HEK293 (cell line): ENCODE measurements at regions not wholly inside any gene's neighbourhood (a gene's known extent, or its start where the extent isn't known, plus 50 kb on each side); places are given as distances from the start of the nearest gene placed in this dataset.

Source experiments
- CTCF ChIA-PET: fragments of 350-600 bp; formaldehyde crosslinking; extraction: SDS; loops from one replicate; lab custom pipeline; 2021; ENCODE audit warnings: antibody characterized with exemption; lab: Yijun Ruan, JAX
- POLR2A ChIA-PET: fragments of 300-600 bp; formaldehyde crosslinking; extraction: SDS; loops from one replicate; lab custom pipeline; 2020; ENCODE audit warnings: antibody characterized with exemption, inconsistent platforms; lab: Yijun Ruan, JAX
- H3K27ac ChIP-seq: fragments of 200-500 bp; sonication (Bioruptor generic); 2 replicates; pipeline ENCODE4 v1.5.1; 2014; ENCODE audit warnings: low read depth, low read length, control low read depth, inconsistent platforms; ENCODE audit errors: extremely low read depth
- H3K36me3 ChIP-seq, 2 experiments: fragments of 200-500 bp in 1 of 2; sonication (Bioruptor generic) in 1 of 2; 1 replicate in 1 of 2; 2 replicates in 1 of 2; pipeline ENCODE4 v1.5.1; 2014 to 2017; ENCODE audit warnings: inconsistent platforms in 2 of 2, low read length in 2 of 2; ENCODE audit not compliant: control insufficient read depth in 2 of 2, insufficient read depth in 1 of 2
- H3K4me1 ChIP-seq: fragments of 200-500 bp; sonication (Bioruptor generic); 2 replicates; pipeline ENCODE4 v1.5.1; 2014; ENCODE audit warnings: mild to moderate bottlenecking, low read length, inconsistent platforms; ENCODE audit not compliant: control insufficient read depth, insufficient read depth
- H3K4me3 ChIP-seq: 2 replicates; pipeline ENCODE4 v1.5.1; 2011; ENCODE audit warnings: low read depth, mild to moderate bottlenecking, control low read depth, low read length, moderate library complexity
- H3K9me3 ChIP-seq: fragments of 200-500 bp; sonication (Bioruptor generic); 2 replicates; pipeline ENCODE4 v1.5.1; 2014; ENCODE audit warnings: low read depth, low read length, inconsistent platforms; ENCODE audit not compliant: control insufficient read depth, insufficient read depth
- GLI2 ChIP-seq: fragments of 450-650 bp; formaldehyde crosslinking; IDR thresholded peaks from 2 replicates; pipeline ENCODE4; 2017; ENCODE audit warnings: missing biosample characterization, missing genetic modification characterization, low read depth, borderline replicate concordance
- PRDM1 ChIP-seq: fragments of 450-650 bp; formaldehyde crosslinking; IDR thresholded peaks from 2 replicates; pipeline ENCODE4; 2016; ENCODE audit warnings: missing biosample characterization, missing genetic modification characterization
- PRDM4 ChIP-seq: fragments of 450-650 bp; formaldehyde crosslinking; IDR thresholded peaks from 2 replicates; pipeline ENCODE4 v1.5.1; 2017; ENCODE audit warnings: missing biosample characterization, missing genetic modification characterization
- SALL2 ChIP-seq: fragments of 450-650 bp; formaldehyde crosslinking; IDR thresholded peaks from 2 replicates; pipeline ENCODE4 v1.5.0; 2017; ENCODE audit warnings: missing biosample characterization, mild to moderate bottlenecking, missing genetic modification characterization, borderline replicate concordance
- SETDB1 ChIP-seq: IDR thresholded peaks from one replicate; pipeline ENCODE4 v1.6.1; 2017; ENCODE audit warnings: mild to moderate bottlenecking, low read length, moderate library complexity, mixed read lengths; ENCODE audit not compliant: insufficient read length
- SP7 ChIP-seq: fragments of 450-650 bp; formaldehyde crosslinking; IDR thresholded peaks from 2 replicates; pipeline ENCODE4 v1.5.1; 2016; ENCODE audit warnings: missing biosample characterization, missing genetic modification characterization
- TRIM28 ChIP-seq: IDR thresholded peaks from 2 replicates; pipeline ENCODE4 v1.6.1; 2011; ENCODE audit warnings: low read length, control low read depth, borderline replicate concordance
- ZEB2 ChIP-seq: fragments of 450-650 bp; formaldehyde crosslinking; IDR thresholded peaks from 2 replicates; pipeline ENCODE4 v1.5.1; 2016; ENCODE audit warnings: missing biosample characterization, missing genetic modification characterization
- ZIC2 ChIP-seq: fragments of 450-650 bp; formaldehyde crosslinking; IDR thresholded peaks from 2 replicates; pipeline ENCODE4 v1.5.1; 2016; ENCODE audit warnings: missing biosample characterization, missing genetic modification characterization
- ZNF132 ChIP-seq: fragments of 450-650 bp; formaldehyde crosslinking; IDR thresholded peaks from 2 replicates; pipeline ENCODE4 v1.5.1; 2017; ENCODE audit warnings: missing biosample characterization, missing genetic modification characterization, borderline replicate concordance
- ZNF155 ChIP-seq: fragments of 450-650 bp; formaldehyde crosslinking; IDR thresholded peaks from 2 replicates; pipeline ENCODE4 v1.5.1; 2016; ENCODE audit warnings: missing biosample characterization, missing genetic modification characterization
- ZNF169 ChIP-seq: fragments of 450-650 bp; formaldehyde crosslinking; IDR thresholded peaks from 2 replicates; pipeline ENCODE4 v1.5.1; 2016; ENCODE audit warnings: missing biosample characterization, missing genetic modification characterization
- ZNF2 ChIP-seq: fragments of 450-650 bp; formaldehyde crosslinking; IDR thresholded peaks from 2 replicates; pipeline ENCODE4 v1.5.1; 2016; ENCODE audit warnings: missing biosample characterization, missing genetic modification characterization
- ZNF280D ChIP-seq: fragments of 450-650 bp; formaldehyde crosslinking; IDR thresholded peaks from 2 replicates; pipeline ENCODE4 v1.5.1; 2016; ENCODE audit warnings: missing biosample characterization, missing genetic modification characterization
- ZNF391 ChIP-seq: fragments of 450-650 bp; formaldehyde crosslinking; IDR thresholded peaks from 2 replicates; pipeline ENCODE4 v1.5.1; 2016; ENCODE audit warnings: low read depth, missing biosample characterization, missing genetic modification characterization, borderline replicate concordance
- ZNF398 ChIP-seq: fragments of 450-650 bp; formaldehyde crosslinking; IDR thresholded peaks from 2 replicates; pipeline ENCODE4 v1.5.1; 2017; ENCODE audit warnings: missing biosample characterization, missing genetic modification characterization
- ZNF530 ChIP-seq: fragments of 450-650 bp; formaldehyde crosslinking; IDR thresholded peaks from 2 replicates; pipeline ENCODE4 v1.5.1; 2016; ENCODE audit warnings: low read depth, missing biosample characterization, missing genetic modification characterization
- ZNF544 ChIP-seq: fragments of 450-650 bp; formaldehyde crosslinking; IDR thresholded peaks from 2 replicates; pipeline ENCODE4 v1.5.0; 2017; ENCODE audit warnings: missing biosample characterization, missing genetic modification characterization
- ZNF560 ChIP-seq: fragments of 450-650 bp; formaldehyde crosslinking; IDR thresholded peaks from 2 replicates; pipeline ENCODE4 v1.5.1; 2017; ENCODE audit warnings: missing biosample characterization, missing genetic modification characterization, borderline replicate concordance
- ZNF561 ChIP-seq: fragments of 450-650 bp; IDR thresholded peaks from 2 replicates; pipeline ENCODE4 v1.5.1; 2018; ENCODE audit warnings: missing biosample characterization, missing genetic modification characterization, borderline replicate concordance
- ZNF600 ChIP-seq: fragments of 450-650 bp; formaldehyde crosslinking; IDR thresholded peaks from 2 replicates; pipeline ENCODE4 v1.5.1; 2016; ENCODE audit warnings: missing biosample characterization, missing genetic modification characterization
- ZNF626 ChIP-seq: fragments of 450-650 bp; sonication (Bioruptor Pico); formaldehyde crosslinking; IDR thresholded peaks from 2 replicates; pipeline ENCODE4 v1.5.1; 2018; ENCODE audit warnings: missing biosample characterization, missing genetic modification characterization, inconsistent platforms
- ZNF658 ChIP-seq: fragments of 450-650 bp; formaldehyde crosslinking; IDR thresholded peaks from 2 replicates; pipeline ENCODE4; 2016; ENCODE audit warnings: missing biosample characterization, missing genetic modification characterization
- ZNF785 ChIP-seq: fragments of 450-650 bp; formaldehyde crosslinking; IDR thresholded peaks from 2 replicates; pipeline ENCODE4 v1.5.1; 2016; ENCODE audit warnings: missing biosample characterization, missing genetic modification characterization
- TF ChIP-seq, protein P1 (sequence below): fragments of 450-650 bp; formaldehyde crosslinking; IDR thresholded peaks from 2 replicates; pipeline ENCODE4 v1.5.1; 2016; ENCODE audit warnings: missing biosample characterization, missing genetic modification characterization
- TF ChIP-seq, protein P2 (sequence below): fragments of 450-650 bp; formaldehyde crosslinking; optimal IDR thresholded peaks from 2 replicates; pipeline ENCODE3; 2016; ENCODE audit warnings: missing biosample characterization, mild to moderate bottlenecking, missing genetic modification characterization

DNA sequence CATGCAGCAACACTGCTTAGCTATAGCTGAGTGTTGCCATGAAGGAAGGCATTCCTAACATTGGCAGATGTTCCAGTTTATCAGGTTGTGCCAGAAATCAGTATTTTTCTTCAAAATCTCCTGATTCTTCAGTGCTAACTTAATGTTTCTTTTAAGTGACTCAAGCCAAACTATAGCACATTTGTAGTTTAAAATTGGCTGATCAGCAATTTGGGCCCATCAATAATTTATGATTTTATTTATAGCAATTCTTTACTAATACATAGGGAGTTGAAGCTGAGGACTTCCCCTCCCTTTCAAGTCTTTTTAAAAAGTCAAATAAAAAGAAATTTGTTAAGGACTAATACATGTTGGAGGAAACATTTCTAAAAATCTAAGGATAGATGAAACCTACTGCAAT, 383.8 kb upstream of the KHDRBS2 start:
- no peaks in the 10 kb centered on the region for H3K36me3 ChIP-seq
- TF ChIP-seq ZNF600 (tag by site-specific recombination) (no peak), ZNF560 (tag by site-specific recombination) (no peak), GLI2 (tag by site-specific recombination) (no peak), ZNF132 (tag by site-specific recombination) (no peak), ZNF530 (tag by site-specific recombination) (no peak), PRDM4 (tag by site-specific recombination) (no peak), ZIC2 (tag by site-specific recombination) (no peak), ZNF398 (tag by site-specific recombination) (no peak), SP7 (tag by site-specific recombination) (no peak), ZNF785 (tag by site-specific recombination) (no peak), ZNF169 (tag by site-specific recombination) (no peak)
- TF ChIP-seq, protein P1, sequence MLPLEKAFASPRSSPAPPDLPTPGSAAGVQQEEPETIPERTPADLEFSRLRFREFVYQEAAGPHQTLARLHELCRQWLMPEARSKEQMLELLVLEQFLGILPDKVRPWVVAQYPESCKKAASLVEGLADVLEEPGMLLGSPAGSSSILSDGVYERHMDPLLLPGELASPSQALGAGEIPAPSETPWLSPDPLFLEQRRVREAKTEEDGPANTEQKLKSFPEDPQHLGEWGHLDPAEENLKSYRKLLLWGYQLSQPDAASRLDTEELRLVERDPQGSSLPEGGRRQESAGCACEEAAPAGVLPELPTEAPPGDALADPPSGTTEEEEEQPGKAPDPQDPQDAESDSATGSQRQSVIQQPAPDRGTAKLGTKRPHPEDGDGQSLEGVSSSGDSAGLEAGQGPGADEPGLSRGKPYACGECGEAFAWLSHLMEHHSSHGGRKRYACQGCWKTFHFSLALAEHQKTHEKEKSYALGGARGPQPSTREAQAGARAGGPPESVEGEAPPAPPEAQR (tag by site-specific recombination) = no peak
- no peak overlapping the region for H3K4me3 ChIP-seq
- H3K27ac ChIP-seq = no peak overlapping the region
- H3K4me1 ChIP-seq = no peaks in the 10 kb centered on the region
- ChIA-PET POLR2A (no interaction called here), CTCF (no interaction called here)
- no peaks in the 10 kb centered on the region for H3K9me3 ChIP-seq

DNA sequence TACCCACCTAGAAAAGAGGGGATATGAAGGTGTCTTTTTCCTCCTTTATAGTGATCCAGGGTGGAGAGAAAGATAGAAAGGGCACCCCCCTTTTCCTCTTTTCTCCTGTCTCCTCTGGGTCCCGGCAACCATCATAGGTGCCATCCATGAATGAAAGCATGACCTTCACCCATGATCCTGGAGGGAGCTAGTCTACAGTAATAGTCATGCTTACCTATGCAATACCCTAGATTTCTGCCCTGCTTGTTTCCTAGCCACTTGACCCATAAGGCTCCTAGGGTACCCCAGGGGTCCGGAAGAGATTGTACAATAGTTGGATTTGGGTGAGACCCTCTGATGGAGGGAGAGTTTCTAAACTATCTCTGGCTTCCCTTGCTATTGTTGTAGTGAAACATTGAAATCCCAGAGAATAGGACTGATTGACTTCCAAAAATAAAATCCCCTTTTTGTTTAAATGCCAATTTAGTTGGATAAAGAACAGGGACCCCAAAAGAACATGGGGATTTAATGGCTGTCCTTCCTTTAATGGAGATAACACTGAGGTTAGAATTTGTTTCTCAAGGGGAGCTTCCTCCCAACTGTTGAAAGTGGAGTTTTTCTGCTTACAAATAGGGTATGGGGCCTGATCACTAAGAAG, 366.8 kb upstream of the KHDRBS2 start:
- POLR2A ChIA-PET = no interaction called here
- H3K9me3 ChIP-seq = no peaks in the 10 kb centered on the region; the same call in 1 of the 2 replicates
- TF ChIP-seq ZNF658 (tag by site-specific recombination) (no peak), ZNF155 (tag by site-specific recombination) (no peak), ZNF391 (tag by site-specific recombination) (no peak), ZNF544 (tag by site-specific recombination) (no peak), ZNF2 (no peak), ZNF280D (tag by site-specific recombination) (0 out of 2 replicates have a peak, but pooled peaks have one; percentile 29), SETDB1 (peak; percentile 81), SALL2 (tag by site-specific recombination) (no peak), ZNF626 (tag by site-specific recombination) (peak; percentile 14; the same call in 1 of the 2 replicates), PRDM1 (no peak), TRIM28 (peak; percentile 100), ZEB2 (tag by site-specific recombination) (no peak), ZNF561 (tag by site-specific recombination) (no peak)
- TF ChIP-seq, protein P2, sequence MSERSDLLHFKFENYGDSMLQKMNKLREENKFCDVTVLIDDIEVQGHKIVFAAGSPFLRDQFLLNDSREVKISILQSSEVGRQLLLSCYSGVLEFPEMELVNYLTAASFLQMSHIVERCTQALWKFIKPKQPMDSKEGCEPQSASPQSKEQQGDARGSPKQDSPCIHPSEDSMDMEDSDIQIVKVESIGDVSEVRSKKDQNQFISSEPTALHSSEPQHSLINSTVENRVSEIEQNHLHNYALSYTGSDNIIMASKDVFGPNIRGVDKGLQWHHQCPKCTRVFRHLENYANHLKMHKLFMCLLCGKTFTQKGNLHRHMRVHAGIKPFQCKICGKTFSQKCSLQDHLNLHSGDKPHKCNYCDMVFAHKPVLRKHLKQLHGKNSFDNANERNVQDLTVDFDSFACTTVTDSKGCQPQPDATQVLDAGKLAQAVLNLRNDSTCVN = no peak
- no peak overlapping the region for H3K27ac ChIP-seq
- CTCF ChIA-PET = no interaction called here
- no peak overlapping the region for H3K4me3 ChIP-seq
- H3K4me1 ChIP-seq = no peaks in the 10 kb centered on the region
- no peaks in the 10 kb centered on the region for H3K36me3 ChIP-seq
